Skeletal muscle cell (primary cell): ENCODE measurements at regions not wholly inside any gene's neighbourhood (a gene's known extent, or its start where the extent isn't known, plus 50 kb on each side); places are given as distances from the start of the nearest gene placed in this dataset.
"Not testable (repeated sequence)": the region's sequence is repeated elsewhere in the genome, so short reads cannot be mapped to it uniquely, and the experiment has no call there.

Experiments
- DNase-seq: peaks from one replicate; pipeline ENCODE4 v3.0.0-alpha.2; 2010; ENCODE audit warnings: low read depth
- H3K4me3 ChIP-seq: 2 replicates; pipeline ENCODE4 v1.5.1; 2011; ENCODE audit warnings: low read depth, mild to moderate bottlenecking, control low read depth, low read length, moderate library complexity

DNA sequence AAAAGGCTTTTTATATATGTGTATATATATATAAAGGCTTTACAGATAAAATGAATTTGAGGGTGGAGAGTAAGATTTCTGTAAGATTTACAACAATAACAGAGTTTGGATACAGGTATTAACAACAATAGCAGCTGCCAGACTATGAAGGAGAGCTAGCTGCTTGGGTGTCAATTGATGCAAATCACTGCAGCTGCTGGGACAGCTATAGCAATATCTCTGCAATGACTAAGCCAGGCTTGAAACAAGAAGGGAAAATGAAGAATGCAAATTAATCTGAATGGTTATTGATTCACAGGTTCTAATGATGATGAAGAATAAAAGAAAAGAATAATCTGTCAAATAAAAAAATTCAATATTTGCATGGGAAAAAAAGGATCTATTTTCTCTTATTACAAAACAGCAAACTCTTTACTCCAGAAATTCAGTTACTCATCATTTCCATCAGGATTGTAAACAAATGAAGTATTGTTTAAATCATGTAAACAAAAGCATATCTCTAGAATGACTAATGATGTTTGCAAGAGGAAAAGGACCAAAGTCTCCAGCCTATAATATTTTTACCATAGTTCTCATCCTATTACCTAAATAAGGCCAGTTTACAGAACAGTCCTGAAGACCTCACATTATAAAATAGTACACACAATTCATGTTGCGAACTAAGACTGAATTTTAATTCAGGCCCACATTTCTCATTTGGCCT, 219.0 kb downstream of the HTR1A start:
- no peak overlapping the region for H3K4me3 ChIP-seq
- DNase-seq = no peak

DNA sequence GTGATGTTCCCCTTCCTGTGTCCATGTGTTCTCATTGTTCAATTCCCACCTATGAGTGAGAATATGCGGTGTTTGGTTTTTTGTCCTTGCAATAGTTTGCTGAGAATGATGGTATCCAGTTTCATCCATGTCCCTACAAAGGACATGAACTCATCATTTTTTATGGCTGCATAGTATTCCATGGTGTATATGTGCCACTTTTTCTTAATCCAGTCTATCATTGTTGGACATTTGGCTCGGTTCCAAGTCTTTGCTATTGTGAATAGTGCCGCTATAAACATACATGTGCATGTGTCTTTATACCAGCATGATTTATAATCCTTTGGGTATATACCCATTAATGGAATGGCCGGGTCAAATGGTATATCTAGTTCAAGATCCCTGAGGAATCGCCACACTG, 229.4 kb downstream of the HTR1A start:
- DNase-seq = not testable (repeated sequence)

DNA sequence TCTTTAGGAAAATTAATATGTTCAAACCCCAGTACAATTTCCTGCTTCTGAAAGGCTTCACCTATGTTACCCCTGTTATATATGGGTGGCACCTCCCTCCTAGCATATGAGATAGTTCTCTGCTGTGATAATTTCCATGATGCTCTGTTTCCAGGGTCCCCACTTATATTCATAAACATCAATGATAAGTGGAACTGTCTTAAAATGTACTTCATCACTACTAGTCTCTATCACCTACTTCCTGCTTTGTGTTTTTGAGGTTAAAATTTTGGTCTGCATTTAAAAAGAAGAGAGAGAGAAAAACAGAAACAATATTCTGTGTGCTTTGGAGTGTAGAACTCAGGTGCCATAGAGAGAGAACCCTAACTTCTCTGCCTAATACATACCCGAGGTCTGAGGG, 234.7 kb downstream of the HTR1A start:
- H3K4me3 ChIP-seq = no peak overlapping the region

More for the DNA sequence above, 229.4 kb downstream of the HTR1A start:
- not testable (repeated sequence) for H3K4me3 ChIP-seq

DNA sequence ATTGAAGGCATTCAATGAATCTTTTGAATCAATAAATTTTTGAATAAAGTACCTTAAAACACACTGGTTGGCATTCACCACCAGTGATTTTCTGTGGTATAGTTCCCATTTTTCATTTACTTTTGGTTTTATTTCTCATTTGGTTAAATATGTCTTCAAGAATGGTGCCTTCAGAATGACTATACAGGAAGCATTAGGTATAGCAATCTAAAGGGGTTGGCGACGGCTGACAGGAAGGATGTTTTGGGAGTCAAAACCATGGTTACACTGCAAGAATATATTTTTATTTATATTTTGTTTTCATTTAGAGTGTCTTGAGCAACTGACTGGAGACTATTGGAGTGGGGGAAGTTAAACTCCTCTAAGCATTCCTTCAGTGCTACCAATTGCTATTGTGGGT, 235.7 kb downstream of the HTR1A start:
- DNase-seq = no peak
- no peak overlapping the region for H3K4me3 ChIP-seq

More for the DNA sequence above, 234.7 kb downstream of the HTR1A start:
- no peak for DNase-seq

DNA sequence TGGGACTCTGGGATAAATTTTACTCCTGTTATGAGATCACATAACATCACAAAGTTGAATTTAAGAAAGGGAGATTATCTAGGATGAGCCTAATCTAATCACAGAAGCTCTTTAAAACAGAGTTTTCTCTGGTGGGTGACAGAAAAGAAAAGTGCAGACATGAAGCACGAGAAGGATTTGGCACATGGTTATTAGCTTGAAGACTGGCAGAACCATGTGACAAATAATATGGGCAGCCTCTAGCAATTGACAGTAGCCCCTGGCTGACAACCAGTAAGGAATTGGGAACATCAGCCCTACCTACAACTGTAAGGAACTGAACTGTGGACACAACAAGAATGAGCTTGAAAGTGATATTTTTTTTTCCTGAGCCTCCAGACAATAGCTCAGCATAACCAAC, 243.1 kb downstream of the HTR1A start:
- H3K4me3 ChIP-seq = no peak overlapping the region
- DNase-seq = no peak

DNA sequence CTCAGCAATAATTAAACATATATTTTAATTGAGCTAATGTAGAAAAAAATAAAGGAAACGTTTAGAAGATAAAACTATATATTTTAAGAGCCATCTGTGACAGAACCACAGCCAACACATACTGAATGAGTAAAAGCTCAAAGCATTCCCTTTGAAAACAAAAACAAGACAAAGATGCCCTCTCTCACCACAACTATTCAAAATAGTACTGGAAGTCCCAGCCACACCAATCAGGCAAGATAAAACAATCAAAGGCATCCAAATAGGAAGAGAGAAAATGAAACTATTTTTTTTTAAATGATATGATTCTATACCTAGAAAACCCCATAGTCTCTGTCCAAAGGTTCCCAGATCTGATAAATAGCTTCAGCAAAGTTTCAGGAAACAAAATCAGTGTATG, 262.0 kb downstream of the HTR1A start:
- no peak for DNase-seq
- no peak overlapping the region for H3K4me3 ChIP-seq

DNA sequence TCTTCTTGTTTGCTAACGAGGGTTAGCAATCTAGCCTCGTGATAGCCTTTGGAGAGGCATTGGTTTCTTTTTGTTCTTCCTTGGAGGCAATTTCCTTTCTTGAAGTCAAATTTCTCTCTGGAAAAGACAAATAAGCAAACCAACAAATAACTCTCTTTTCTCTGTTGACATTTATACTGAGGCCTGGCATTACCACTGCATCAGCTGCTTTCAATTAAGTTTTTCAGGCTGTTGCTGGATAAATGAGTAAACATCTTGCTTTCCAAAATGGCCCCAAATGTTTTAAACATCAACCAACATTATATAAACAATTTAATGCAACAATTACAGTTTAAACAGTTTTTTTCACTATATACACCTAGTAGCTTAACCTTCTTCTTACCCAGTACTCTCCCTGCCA, 264.4 kb downstream of the HTR1A start:
- DNase-seq = no peak
- H3K4me3 ChIP-seq = no peak overlapping the region

DNA sequence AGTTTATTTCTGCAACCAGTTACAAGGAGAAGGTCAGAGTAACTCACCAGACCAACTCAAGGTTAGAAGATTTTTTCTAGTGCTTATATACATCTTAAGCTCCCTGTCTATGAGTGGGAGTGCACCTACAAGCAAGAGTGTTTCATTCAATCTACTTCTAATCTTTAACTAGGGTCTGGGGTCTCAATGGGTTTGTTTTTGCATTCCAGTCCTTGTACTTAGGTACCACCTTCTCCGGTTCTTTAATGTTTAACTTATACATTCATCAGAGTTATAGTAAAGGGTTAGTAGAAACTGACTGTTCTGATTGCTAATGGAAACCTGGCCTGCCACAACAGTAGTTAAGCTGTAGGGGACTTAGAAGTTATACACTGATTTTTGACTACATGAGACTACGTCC, 271.7 kb downstream of the HTR1A start:
- no peak for DNase-seq

DNA sequence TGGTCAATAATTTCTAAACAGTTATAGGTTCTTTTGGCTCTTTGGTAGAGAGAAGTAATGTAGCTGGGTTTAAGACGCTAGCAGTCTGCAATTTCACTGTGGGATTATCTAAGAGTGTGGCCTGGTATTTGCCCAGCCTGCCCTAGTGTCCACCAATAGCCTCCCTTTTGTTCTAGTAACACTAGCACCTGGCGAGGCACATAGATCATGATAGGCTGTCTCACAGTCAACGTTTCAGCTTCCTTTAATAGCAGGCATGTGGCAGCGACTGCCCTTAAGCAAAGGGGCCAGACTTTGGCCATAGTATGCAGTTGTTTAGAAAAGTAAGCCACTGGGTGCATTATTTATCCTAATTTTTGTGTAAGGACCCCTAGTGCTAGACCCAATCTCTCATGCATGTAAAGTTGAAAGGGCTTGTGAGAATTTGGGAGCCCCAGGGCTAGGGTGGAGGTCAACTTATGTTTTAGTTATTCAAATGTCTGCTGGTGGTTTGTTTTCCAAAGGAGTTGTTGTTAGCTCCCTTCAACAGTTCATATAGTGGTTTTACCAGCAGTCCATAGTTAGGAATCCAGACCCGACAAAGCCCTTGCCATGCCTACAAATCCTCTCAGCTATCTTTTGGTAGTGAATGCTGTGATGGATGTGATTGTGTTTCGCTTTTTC, 274.3 kb downstream of the HTR1A start:
- H3K4me3 ChIP-seq = no peak overlapping the region
- no peak for DNase-seq

More for the DNA sequence above, 271.7 kb downstream of the HTR1A start:
- H3K4me3 ChIP-seq = no peak overlapping the region

DNA sequence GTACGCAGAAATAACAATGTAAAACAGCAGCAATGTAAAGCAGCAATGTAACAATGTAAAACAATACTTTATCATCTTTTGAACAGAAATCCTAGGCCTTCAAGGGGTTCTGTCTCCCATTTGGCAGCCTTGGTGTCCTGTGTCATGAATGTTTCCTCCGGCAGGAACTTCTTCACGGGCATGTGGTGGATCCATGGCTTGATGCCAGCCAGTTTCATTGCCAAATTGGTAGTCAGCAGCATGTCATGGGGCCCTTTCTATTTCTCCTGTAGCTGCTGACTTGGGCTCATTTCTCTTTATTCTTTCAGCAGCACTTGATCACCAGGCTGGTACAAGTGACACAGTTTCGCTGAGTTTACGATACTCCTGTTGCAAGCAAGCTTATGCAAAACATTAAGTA, 275.3 kb downstream of the HTR1A start:
- H3K4me3 ChIP-seq = no peak overlapping the region

DNA sequence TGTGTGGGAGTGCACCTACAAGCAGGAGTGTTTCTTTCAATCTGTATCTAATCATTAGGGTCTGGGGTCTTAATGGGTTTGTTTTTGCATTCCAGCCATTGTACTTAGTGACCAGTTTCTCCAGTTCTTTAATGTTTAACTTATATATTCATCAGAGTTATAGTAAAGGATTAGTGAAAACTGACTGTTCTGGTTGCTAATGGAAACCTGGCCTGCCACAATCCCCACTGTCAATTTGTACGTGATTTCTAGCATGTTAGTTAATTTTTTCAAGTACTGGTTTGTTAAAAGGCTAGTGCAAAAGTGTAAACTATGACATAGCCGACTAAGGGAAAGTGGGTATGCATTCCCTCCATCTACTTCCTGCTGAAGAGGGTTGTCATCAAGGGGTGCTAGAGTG, 276.1 kb downstream of the HTR1A start:
- H3K4me3 ChIP-seq = no peak overlapping the region
- no peak for DNase-seq

More for the DNA sequence above, 275.3 kb downstream of the HTR1A start:
- DNase-seq = no peak

DNA sequence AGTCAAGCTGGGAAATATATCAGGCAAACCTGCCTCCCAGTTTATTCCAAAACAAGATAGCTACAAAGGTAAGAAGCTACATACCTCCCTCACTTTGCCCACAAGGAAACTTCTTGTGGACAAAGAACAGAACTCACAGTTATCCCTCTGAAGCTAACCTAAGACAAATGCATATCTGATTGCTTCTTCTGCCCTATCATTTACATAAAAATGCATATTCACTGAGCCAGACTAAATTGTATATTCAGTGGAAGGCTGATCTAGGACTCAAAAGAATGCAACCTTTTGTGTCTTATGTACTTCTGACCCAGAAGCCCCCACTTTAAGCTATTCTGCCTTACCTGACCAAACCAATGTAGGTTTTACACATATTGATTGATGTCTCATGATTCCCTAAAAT, 276.8 kb downstream of the HTR1A start:
- DNase-seq = no peak
- no peak overlapping the region for H3K4me3 ChIP-seq

DNA sequence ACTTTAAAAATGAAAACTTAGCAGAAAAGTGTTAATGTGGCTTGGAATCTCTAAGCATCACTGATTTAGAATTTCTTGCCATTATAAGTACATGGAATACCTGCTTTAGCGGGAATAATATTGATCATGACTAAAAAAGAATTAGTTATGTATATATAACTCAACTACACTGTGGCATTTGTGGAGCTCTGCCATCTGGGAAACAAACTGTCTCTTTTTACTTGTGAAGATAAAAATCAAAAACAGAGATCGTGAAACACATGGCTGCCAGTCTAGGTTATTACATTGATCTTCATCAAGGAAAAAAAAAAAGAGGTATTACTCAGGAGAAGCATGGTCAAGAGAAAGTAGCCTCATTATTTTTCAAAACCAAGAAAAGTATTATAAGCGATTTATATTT, 287.4 kb downstream of the HTR1A start:
- no peak for DNase-seq
- H3K4me3 ChIP-seq = no peak overlapping the region

DNA sequence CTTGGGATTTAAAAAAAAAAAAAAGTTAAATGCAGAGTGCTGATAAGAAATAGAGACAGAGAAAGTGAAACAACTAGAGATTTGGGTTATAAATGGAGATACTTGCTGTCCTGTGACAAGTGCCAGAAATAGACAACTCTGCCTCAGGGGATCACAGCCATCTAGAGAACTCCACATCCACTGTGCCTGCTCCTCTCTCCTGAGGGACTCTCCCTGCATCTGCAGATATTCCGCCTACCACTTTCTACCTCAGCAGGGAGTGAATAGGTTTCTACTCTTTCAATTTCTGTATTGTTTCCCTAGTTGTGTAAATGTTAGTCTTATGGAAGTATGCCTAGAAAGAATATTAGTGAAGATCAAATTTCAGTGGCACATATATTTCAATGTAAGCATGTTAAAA, 307.2 kb downstream of the HTR1A start:
- DNase-seq = no peak
- H3K4me3 ChIP-seq = no peak overlapping the region

DNA sequence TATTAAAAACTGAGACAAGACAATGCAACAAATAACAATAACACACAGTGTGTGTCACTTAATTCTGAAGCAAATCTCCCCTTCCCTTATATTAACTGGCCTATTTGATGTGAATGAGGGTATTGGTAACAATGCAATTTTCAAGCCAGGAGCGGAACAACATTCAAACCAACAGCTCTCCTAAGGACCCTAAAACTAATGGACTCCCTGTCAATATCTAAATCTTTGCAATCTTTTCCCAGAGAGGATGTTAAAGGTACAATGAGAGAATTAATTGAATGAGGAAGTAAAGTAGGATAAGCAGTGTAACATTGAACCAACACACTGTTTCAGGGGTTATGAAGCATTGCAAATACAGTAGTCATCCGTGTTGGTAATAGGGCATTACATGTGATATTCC, 311.7 kb downstream of the HTR1A start:
- H3K4me3 ChIP-seq = no peak overlapping the region
- DNase-seq = no peak

DNA sequence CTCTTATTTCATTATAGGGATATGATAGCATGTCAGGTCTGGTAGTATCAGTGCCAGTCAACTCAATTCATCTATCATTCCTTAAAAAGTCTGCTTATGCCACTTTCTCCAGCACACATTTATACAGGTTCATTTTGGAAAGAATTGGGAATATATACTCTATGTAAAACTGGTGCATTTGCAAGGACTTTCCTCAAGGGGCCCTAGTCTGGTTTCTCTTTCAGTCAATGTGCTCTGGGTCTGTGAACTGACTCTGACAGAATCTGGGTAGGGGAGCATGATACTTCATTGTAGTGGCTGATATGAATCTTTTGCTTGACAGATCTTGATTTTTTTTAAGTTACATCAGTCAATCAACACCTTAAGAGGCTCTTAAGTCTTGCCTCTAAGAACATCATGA, 313.9 kb downstream of the HTR1A start:
- no peak overlapping the region for H3K4me3 ChIP-seq
- no peak for DNase-seq

DNA sequence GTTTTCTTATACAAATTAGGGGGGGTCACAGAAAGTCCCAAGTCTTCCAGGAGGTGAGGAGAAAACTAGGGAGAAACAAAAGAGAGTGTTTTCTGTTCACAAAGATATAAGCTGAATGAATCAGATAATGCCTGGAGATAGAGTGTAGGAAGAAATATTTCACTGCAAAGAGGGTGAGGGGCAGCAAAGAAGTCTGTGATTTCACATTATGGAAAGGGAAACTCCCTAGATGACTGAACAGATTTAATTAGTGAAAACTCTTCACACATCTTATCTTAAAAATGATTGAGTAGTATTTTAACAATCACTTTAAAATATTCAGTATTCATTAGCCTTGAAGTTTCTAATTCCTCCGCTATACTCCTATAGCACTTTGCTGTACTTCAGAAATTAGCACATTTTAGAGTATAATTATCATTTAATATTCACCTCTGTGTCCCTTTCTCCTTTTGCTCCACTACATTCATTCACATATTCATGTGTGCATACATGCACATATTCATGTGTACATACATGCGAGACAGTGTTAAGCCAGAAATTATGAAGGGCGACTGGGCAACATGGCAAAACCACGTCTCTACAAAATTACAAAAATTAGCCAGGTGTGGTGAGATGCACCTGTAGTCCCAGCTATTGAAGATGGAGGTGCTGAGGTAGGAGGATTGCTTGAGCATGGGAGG, 332.2 kb downstream of the HTR1A start:
- DNase-seq = no peak
- H3K4me3 ChIP-seq = no peak overlapping the region

DNA sequence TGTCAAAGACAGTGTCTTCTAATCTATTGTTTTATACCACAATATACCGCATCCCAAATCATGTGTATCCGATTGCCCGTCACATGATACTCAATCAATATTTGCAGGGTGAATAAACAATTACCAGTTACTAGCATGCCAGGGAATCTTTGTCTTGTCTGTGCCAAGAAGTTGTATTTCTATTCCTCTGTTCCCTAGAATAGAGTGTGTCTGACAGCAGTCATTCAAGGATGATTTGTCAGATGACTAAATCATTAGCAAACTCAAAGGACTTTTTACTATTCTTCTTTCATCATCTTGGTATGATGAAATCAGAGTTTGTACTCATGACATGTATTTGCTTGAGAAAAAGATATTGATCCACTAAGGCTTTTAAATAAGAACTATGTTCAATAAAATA, 348.8 kb downstream of the HTR1A start:
- DNase-seq = no peak
- no peak overlapping the region for H3K4me3 ChIP-seq

DNA sequence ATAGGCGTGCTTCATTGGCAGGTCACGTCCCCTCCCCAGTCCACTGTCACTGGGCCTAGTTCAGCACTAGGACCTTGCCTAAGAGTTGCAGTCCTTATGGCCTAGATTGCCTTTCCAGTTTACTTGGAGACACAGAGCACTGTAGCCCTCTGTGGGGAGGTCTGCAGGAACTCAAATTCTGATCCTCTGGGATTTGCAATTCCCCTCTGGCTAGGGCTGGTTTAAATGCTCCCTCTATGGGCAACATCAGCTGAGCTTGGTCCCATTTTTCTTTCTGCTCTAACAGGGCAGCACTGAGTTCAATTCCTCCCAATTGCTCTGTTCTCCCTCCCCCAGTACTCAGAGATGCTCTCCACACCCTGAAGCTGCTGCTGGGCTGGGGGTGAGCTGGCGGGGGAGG, 358.2 kb downstream of the HTR1A start:
- no peak for DNase-seq
- no peak overlapping the region for H3K4me3 ChIP-seq

DNA sequence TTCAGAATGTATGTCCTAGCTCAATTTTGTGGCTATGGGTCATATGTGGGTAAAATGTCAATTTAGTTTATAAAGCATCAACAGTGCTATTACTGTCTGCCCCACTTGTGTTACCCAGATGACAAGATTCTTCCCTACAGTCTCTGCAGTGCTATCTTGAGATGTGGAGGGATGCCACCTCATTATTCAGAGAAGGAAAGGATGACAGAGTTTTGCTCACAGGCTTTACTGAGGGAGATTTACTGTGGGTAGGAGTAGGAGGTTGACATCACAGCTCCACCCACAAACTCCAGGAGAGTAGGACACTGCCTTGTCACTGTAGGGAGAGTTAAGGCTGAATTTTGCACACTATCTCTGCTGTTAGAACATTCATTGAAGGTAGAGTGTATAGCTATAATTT, 359.3 kb downstream of the HTR1A start:
- no peak for DNase-seq

DNA sequence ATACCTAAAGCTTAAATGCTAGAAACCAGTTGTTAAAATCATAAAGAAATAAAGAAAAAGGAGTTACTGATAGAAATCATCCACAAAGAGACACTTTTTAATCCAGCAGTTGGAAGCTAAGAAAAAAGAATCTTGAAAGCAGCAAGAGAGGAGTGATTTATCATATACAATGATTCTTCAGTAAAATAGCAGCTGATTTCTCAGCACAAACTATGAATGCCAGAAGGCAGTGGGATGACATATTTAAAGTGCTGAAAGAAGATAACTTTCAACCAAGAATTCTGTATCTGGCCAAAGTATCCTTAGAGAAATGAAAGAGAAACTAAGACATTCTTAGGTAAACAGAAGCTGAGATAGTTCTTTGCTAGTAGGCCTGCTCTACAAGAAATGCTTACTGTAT, 366.0 kb downstream of the HTR1A start:
- no peak overlapping the region for H3K4me3 ChIP-seq
- DNase-seq = no peak

More for the DNA sequence above, 359.3 kb downstream of the HTR1A start:
- H3K4me3 ChIP-seq = no peak overlapping the region
